ENCODE measurements at regions not wholly inside any gene's neighbourhood (a gene's known extent, or its start where the extent isn't known, plus 50 kb on each side); places are given as distances from the start of the nearest gene placed in this dataset.

DNA sequence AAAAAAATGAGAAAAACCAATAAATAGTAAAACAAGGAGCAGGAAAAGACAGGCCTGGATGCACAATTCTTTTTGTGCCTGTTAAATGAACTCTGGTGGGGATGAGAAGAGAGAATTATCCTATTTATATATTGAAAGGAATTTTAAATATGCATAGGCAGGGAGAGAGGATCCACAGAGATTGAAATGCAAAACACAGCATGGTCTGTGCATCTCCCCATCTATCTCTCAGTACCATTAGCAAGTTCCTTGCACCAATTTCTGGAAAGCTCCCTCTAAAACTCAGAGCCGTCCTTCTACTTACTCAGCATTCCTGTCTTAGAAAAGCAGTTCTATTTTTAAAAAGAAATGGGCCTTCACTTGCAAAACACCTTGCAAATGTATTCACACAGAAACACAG lies 502.3 kb upstream of the KLHL29 start:
- DNase-seq, result no peak

- DNase-seq, result peak in 1 of 51 donors; percentile 15
These were observed 501.9 kb upstream of the KLHL29 start for GRCh38 chr2:22883054-22883453.

DNA sequence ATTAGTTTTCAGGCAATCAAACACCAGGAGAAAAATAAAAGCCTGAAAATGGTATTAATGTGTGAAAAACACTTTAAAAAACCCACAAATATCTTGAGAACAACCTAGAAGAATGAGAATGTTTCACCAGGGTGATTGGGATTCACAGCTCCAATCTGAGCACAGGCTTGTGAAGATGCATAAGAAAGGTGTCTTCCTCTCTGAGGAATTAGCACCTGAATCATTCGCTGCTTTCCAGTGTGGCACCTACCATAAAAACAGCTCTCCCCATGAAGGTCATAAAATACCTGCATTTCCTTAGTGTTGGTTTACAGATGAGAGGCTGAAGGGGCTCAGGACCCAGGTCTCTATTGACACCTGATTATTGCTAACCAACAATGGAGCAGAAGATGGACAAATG lies 499.7 kb upstream of the KLHL29 start:
- no peak for DNase-seq

GRCh38 chr2:22887426-22887825 lies 497.6 kb upstream of the KLHL29 start:
- DNase-seq, result no peak

GRCh38 chr2:22887845-22888244 lies 497.1 kb upstream of the KLHL29 start:
- no peak for DNase-seq

- no peak for DNase-seq
These were observed 494.8 kb upstream of the KLHL29 start for GRCh38 chr2:22890132-22890531.

- no peak for DNase-seq
These were observed 491.0 kb upstream of the KLHL29 start for GRCh38 chr2:22893761-22894517.

GRCh38 chr2:22894761-22895160 lies 490.2 kb upstream of the KLHL29 start:
- no peak for DNase-seq

DNA sequence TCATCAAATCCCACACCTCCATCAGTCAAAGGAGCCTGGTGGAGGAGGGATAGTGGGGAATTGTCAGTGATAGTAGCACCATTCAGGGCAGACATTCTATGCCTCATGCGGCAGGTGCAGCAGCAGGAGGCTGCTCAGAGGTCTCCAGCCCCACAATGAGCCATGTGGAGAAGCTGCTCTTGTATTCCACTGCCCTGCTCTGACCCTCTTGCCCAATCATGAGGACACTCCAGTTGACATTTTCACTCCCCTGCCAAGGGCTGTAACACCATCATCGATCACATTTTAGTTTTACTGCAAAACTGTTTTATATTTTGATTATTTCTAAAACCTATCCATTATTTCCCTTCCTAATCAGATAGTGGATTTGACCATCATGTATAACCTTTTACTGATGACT lies 487.6 kb upstream of the KLHL29 start:
- DNase-seq, result no peak

DNA sequence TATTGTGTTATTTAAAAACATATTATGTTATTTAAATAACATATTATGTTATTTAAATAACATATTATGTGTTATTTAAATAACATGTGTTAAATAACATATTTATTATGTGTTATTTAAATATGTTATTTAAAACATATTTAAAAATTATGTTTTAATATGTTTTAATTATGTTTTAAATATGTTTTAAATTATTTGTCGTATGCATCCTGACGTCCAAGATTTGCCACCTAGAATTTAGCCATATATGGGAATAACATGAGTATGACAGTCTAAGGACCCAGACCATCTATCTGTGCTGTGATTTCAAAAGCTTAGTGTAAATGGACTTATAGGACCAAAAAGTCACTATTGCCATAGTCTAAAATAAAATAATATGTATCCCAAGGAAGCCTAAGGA lies 484.3 kb upstream of the KLHL29 start:
- DNase-seq, result no peak

DNA sequence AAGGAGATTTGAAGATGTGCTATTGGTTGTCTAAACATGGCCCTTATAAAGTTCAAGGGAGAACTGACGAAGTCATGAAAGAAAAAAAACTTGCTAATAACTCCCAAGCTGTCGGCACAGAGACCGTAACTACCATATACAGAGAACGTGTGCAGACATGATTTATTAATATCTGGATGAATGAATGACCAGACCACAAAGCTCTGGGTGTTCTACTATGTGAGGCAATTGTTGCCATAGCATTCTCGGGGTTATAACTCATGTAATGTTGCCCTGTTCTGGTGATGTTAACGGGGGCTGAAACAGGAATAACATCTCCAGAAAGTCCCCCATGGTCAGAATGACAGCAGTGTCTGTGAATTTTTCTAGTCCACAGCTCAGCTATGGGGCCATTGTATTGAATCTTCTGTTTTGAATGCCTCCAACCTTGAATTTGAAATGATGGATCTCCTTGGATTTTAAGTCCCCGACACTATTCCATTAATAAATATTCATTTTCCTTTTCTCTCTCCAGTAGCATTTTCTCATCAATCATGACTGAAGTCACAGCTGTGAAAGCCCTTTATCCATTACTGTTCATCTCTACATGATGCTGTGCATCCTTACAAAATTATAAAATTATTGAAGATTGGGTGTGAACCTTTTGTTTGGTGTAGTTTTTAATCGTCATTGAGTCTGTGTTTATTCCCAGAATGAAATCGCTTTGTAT lies 483.4 kb upstream of the KLHL29 start:
- DNase-seq, result no peak

DNA sequence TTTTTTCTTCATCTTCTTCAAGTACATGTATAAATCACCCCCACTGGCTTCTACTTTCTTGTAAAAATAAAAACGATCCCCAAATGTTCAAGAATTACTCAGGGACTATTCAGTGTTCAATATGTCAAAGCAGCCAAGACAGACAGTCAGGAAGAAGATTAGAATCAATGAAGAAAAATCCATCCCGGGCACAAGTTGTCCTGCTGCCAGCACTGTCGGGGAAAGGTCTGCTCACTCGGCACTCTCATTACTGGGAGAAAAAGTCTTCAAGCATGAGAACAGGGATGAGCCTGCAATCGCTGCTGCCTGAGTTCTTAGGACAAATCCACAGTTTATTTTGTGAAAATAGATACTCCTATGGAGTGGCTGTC lies 482.8 kb upstream of the KLHL29 start:
- DNase-seq, result no peak

DNA sequence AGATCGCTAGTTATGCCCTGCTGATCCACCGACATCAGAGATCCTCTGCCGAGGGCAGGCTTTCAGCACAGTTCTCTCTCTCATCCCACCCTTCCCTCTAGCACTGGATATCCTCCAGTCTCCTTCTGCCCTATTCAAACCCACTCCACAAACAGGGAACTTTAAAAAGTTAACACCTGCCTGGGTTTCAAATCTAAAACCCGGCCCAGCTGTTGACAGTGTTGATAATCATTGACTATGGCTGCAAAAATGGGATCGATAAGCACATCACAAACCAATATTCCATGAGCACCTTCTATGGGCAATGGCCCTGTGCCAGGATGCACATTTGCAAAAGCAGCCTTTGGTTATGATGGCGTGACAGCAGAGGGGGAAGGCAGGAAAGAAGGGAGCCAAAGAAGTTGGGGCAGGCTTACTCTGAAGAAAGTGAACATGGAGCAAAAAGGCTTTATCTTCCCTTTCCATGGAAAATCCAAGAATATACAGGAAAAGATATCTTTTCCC lies 482.3 kb upstream of the KLHL29 start:
- DNase-seq, result no peak

- no peak for DNase-seq
These were observed 481.4 kb upstream of the KLHL29 start for GRCh38 chr2:22903616-22904015.

DNA sequence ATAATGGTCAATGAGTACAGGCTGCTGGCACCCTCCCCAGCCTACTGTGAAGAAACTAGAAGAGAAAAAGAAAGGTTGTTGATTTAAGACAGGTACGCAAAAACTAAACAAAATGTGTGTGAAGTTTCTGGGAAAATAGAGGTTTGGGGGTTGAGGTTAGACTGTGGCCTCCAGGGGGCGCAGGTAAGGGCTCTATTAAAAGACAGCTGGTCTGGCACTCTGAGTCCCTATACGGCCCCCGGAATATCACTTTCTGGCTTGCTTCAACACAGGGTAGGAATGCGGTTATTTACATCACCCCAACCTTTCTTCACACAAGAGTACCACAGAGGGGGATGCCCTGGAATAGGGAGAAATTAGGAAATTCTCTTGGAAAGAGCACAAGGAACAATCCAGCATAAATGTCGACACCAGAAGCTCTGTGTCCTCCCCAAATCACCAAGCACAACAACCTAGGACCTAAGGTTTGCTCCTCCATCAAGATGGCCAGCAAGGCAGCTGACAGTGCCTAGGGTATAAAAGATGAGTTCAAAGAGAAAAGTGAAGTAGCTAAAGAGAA lies 480.8 kb upstream of the KLHL29 start:
- DNase-seq, result peak in 5 of 51 donors; percentile 0 to 36 (median 11)

DNA sequence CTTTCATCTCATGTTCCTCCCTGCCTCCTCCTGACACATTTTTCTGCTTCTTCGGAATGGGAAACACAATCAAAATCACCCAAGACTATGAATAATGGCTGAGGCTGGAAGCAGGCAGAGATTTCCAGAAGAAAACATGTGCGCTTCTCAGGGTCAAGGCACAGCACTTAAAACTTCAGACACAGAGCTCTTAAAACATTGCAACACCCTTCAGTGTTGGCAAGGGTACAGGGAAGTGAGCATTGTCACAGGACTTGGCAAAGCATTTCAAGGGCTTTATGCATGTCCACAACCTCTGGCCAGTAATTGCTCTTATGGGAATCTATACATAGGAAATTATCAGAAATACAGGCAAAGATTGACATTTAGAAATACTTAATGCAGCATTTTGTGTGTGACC lies 477.6 kb upstream of the KLHL29 start:
- DNase-seq, result no peak

DNA sequence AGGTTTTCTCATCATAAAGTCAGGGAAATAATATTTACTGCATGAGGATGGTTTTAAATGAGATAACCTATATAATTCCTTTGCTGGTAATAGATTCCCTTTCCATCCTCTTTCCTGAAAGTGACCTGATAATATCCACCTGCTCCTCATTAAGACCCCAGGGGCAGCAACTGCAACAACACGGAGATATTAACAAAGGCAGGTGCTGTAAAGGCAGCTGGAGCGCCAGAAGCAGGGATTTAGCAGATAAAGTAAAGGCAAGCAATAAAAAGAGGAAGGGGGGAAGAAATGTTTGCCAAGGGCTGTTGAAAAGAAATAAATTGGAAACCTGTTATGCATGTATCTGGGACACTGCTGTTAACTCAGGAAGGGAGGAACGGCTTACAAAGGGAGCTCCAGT lies 472.6 kb upstream of the KLHL29 start:
- DNase-seq, result no peak

- DNase-seq, result no peak
These were observed 455.0 kb upstream of the KLHL29 start for GRCh38 chr2:22929998-22930397.

- peak in 6 of 51 donors; percentile 2 to 36 (median 11) for DNase-seq
These were observed 454.2 kb upstream of the KLHL29 start for GRCh38 chr2:22930781-22931180.

DNA sequence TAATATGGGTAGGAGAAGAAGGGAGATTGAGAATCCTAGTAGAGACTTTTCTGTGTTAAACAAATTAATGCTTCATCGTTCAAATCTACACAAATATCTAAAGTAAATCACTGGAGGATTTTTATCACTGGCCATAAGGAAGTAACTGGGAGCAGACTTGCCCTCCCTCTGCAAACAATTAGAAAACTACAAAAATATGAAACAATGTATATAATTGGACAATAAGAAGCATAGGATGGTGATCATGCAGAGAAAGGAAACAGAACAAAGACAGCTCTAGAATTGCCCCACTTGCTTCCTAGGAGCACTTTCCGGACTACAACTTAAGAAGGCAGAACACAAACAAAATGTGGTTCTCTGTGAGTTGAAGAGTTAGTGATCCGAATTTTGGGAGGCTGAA lies 452.7 kb upstream of the KLHL29 start:
- no peak for DNase-seq

- DNase-seq, result no peak
These were observed 450.2 kb upstream of the KLHL29 start for GRCh38 chr2:22934747-22935146.

- DNase-seq, result no peak
These were observed 442.5 kb upstream of the KLHL29 start for GRCh38 chr2:22942441-22942840.

GRCh38 chr2:22944143-22944542 lies 440.8 kb upstream of the KLHL29 start:
- DNase-seq, result no peak

Measured in hypothalamus (tissue), 51 donors.